Left colon (tissue), 2 donors: ENCODE measurements at regions not wholly inside any gene's neighbourhood (a gene's known extent, or its start where the extent isn't known, plus 50 kb on each side); places are given as distances from the start of the nearest gene placed in this dataset.
"Not testable (repeated sequence)": the region's sequence is repeated elsewhere in the genome, so short reads cannot be mapped to it uniquely, and the experiment has no call there.

Experiments
- ATAC-seq: fragments of 200-7000 bp; cut with Tn5 transposase; one replicate; pipeline ENCODE4 v1.9.1; 2020; ENCODE audit warnings: mild to moderate bottlenecking, moderate library complexity
- DNase-seq, 2 donors: peaks; one replicate each; pipeline ENCODE4 v3.0.0-alpha.2; 2020
- intact Hi-C, 2 donors: fragments of 100-400 bp; cut with DNase I in 1 of 2; cut with micrococcal nuclease in 1 of 2; formaldehyde crosslinking; loops; one replicate each; pipeline versions ENCODE4 v1.11.2 to v1.14.0; 2022; cut with DNase I, micrococcal nuclease
- donor health status: DM: no; HTN: no; CAD: no.
- donor health status: DM: yes; HTN: yes; CAD: no.

GRCh38 chr17:70956726-70957125 lies 787.4 kb downstream of the KCNJ2 start:
- DNase-seq (no peak), ATAC-seq (no peak)
- intact Hi-C loops: no loop called here

GRCh38 chr17:70961341-70961740 lies 792.0 kb downstream of the KCNJ2 start:
- intact Hi-C loops: no loop called here
- ATAC-seq (no peak), DNase-seq (no peak)

DNA sequence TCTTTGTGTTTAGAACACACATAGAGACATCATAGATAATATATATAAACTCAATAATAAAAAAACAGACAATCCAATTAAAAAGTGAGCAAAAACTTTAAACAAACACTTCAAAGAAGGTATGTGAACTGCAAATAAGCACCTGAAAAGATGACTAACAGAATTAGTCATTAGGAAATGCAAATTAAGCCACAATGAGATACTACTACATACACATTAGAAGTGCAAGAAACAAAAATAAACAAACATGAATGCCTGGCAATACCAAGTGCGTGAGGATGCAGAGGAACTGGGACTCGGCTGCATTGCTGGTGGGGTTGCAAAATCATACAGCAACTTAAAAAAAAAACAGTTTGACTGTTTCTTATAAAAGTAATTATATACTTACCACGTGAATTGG lies 799.0 kb downstream of the KCNJ2 start:
- DNase-seq (no peak), ATAC-seq (no peak)
- intact Hi-C loops: no loop called here

GRCh38 chr17:70969521-70970034 lies 800.2 kb downstream of the KCNJ2 start:
- DNase-seq (no peak), ATAC-seq (no peak)
- intact Hi-C loops: no loop called here

DNA sequence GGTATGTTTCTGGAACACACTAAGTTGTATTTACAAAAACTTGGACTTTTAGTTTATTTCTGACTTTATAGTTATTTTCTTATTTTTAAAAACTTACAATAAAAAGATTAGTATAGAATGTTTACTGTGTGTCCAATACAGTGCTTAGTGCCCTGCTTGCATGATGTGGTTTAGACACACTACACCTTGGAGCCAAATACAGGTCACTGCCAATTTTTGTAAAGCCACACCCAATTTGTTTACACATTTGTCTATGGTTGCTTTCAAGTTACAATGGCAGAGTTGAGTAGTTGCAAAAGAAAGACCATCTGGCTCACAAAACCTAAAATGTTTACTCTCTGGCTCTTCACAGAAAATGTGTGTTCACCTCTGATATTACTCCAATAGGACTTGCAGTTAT lies 807.1 kb downstream of the KCNJ2 start:
- ATAC-seq (no peak), DNase-seq (no peak)
- intact Hi-C loops: no loop called here

GRCh38 chr17:70984873-70985272 lies 815.5 kb downstream of the KCNJ2 start:
- DNase-seq (no peak), ATAC-seq (no peak)
- intact Hi-C loops: no loop called here

DNA sequence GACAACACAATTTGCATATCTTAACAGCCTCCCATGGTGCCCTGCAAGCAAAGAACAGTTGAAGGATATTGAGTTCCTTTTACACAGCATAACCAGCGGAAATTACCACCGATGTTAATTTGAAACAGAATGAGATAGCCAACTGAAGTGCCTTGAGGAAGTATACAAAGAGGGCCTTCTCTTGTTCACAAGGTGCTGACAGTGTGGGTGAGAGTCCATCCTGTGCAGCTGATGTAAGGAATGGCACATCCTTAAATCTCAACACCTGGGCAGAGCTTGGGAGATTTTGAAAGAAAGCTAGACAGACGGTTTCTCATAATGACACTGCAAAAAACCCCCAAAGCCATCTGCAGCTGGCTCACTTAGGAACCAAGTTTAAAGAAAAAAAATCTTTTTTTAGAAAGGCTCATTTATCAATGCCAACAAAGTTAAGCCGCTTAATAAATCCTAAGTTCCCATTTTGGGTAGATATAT lies 818.6 kb downstream of the KCNJ2 start:
- intact Hi-C loops: no loop called here
- ATAC-seq: no peak
- no peak for DNase-seq

DNA sequence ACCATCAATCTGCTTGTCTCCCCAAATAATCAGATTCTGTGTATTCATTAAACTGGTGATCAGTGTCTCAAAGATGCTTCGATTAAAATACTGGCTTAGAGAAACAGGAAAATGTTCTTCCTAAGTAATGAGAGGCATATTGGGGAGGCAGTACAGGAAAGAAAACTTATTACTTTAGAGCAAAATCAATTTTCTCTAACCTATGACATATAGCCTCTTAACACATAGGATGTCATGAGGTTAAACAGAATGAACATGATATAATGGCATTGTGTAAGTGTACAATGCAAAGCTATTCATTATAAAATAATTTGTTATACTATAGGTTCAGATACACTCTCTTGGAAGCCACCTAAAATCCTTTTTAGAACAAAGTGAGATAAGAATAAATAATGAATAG lies 819.3 kb downstream of the KCNJ2 start:
- DNase-seq (no peak), ATAC-seq (no peak)
- intact Hi-C loops: no loop called here

DNA sequence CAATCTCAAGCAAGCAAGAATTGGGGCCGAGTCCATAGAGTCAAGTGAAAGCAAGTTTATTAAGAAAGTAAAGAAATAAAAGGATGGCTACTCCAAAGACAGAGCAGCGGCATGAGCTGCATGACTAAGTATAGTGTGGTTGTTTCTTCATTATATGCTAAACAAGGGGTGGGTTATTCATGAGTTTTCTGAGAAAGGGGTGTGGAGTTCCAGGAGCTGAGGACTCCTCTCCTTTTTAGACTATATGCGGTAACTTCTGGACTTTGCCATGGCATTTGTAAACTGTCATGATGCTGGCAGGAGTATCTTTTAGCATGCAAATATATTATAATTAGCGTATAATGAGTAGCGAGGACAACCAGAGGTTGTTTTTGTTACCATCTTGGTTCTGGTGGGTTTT lies 819.9 kb downstream of the KCNJ2 start:
- no peak for DNase-seq
- intact Hi-C loops: no loop called here
- ATAC-seq: no peak

- ATAC-seq: no peak
- intact Hi-C loops: no loop called here
- no peak for DNase-seq
These were observed 824.9 kb downstream of the KCNJ2 start for GRCh38 chr17:70994194-70994593.

DNA sequence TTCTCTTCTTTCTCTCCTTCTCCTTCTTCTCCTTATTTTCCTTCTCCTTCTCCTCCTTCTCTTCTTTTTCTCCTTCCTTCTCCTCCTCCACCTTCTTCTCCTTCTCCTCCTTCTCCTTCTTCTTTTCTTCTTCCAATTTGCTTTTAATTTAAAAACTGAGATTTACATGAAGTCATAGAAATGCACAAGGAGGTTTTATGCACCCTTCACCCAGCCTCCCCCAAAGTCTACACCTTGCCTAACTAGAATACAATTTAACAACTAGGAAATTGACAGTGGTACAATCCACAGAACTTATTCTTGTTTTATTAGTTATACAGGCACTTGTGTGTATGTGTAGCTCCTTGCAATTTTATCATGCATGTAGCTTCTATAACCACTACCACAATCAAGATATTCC lies 826.7 kb downstream of the KCNJ2 start:
- DNase-seq (no peak), ATAC-seq (no peak)
- intact Hi-C loops: no loop called here

GRCh38 chr17:71003736-71004135 lies 834.4 kb downstream of the KCNJ2 start:
- ATAC-seq (no peak), DNase-seq (no peak)
- intact Hi-C loops: no loop called here

GRCh38 chr17:71004413-71004812 lies 835.1 kb downstream of the KCNJ2 start:
- ATAC-seq: no peak
- no peak for DNase-seq
- intact Hi-C loops: no loop called here

DNA sequence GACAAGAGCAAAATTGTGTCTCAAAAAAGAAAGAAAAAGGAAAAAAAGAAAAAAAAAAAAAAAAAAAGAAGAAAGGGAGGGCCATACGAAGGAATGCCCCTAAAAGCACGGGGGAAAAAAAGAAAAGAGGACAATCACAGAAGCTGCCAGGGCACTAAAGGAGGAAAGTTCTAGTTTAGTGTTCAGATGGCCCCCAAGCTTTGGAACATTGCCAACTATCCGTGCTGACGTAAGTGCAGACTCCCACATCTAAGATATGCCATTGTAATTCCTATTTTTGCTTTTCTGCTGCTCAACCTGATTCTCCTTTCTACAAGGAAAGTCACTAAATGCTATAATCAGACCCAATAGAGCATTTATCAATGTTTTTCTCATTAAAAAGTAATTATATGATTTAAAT lies 842.1 kb downstream of the KCNJ2 start:
- DNase-seq (no peak), ATAC-seq (no peak)
- intact Hi-C loops: no loop called here

DNA sequence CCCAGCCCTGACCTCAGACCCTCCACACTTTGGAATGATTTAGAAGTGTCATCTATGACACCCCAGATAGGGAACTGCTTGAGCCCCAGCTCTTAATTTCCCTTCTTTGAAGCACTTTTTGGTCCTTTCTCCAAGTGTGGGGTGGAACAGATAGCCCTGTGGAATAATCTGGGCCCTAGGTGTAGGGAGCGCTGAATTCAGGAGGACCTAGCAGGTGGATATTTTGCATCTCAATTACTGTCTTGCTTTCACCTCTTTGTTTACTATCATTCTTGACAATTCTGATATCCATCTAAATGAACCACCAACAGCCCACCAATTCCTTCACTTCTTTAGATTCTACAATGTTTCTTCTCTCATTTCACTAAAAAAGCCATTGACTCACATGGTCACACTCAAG lies 850.4 kb downstream of the KCNJ2 start:
- no peak for DNase-seq
- no peak for ATAC-seq
- intact Hi-C loops: no loop called here

GRCh38 chr17:71022758-71023157 lies 853.4 kb downstream of the KCNJ2 start:
- ATAC-seq (no peak), DNase-seq (no peak)
- intact Hi-C loops: no loop called here

DNA sequence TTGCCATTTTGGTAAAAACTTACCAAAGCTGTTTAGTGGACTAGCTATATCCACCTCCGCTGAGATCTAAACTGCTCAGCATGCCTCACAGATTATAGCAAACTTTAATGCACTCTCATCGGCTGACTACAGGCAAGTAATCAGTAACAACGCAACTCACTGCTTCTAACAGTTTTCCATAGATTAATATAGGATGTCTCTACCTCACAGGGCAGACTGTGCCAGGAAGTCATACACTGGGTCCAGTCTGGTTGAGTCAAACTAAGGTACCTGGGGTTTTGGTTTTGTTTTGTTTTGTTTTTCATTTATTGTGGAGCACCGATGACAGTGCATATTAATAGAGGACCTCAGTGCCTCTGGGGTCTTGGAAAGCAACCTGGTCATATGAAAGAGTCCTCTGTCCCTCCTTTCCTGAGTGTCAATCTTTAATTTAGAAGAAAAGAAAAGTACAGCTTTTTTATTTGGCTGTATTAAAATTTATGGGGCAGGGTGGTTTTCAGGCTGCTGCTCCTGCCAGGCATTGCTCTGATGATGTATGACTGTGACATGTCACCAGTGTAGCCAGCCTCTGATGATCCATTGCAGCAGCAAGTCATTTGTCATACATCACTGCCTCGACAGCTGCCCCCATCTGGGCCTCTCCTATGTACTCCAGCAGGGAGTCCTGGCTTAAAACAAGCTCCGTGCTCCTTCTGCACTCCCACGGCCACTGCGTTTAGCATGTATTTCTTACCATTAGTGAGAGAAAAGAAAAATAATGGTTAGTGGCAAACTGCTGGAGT lies 854.1 kb downstream of the KCNJ2 start:
- no peak for ATAC-seq
- DNase-seq: no peak
- intact Hi-C loops: no loop called here

DNA sequence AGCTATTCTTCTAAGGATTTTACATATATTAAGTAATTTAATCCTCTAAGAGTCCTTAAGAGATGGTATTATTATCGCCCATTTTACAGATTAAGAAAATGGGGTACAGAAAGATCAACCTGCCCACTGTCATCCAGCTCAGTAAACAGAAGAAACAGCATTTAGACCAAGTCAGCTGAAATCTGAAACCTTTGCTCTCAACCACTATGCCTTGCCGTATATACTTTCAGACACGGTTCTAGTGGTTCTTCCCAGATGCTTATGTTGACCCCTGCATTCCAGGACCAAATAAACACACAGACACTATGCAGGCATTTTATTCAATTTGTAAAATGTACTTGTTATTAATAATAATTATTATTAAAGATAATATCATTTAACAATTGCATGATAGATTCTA lies 854.8 kb downstream of the KCNJ2 start:
- DNase-seq (no peak), ATAC-seq (no peak)
- intact Hi-C loops: no loop called here

- DNase-seq: no peak
- no peak for ATAC-seq
- intact Hi-C loops: no loop called here
These were observed 855.6 kb downstream of the KCNJ2 start for GRCh38 chr17:71024969-71025368.

- ATAC-seq: no peak
- intact Hi-C loops: no loop called here
- no peak for DNase-seq
These were observed 859.9 kb downstream of the KCNJ2 start for GRCh38 chr17:71029246-71029645.

DNA sequence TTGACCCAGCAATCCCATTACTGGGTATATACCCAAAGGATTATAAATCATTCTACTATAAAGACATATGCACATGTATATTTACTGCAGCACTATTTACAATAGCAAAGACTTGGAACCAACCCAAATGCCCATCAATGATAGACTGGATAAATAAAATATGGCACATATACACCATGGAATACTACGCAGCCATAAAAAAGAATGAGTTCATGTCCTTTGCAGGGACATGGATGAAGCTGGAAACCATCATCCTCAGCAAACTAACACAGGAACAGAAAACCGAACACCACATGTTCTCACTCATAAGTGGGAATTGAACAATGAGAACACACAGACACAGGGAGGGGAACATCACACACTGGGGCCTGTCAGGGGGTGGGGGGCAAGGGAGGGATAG lies 862.0 kb downstream of the KCNJ2 start:
- intact Hi-C loops, ATAC-seq, DNase-seq: not testable (repeated sequence)
